ENCODE measurements at regions not wholly inside any gene's neighbourhood (a gene's known extent, or its start where the extent isn't known, plus 50 kb on each side); places are given as distances from the start of the nearest gene placed in this dataset.

DNA sequence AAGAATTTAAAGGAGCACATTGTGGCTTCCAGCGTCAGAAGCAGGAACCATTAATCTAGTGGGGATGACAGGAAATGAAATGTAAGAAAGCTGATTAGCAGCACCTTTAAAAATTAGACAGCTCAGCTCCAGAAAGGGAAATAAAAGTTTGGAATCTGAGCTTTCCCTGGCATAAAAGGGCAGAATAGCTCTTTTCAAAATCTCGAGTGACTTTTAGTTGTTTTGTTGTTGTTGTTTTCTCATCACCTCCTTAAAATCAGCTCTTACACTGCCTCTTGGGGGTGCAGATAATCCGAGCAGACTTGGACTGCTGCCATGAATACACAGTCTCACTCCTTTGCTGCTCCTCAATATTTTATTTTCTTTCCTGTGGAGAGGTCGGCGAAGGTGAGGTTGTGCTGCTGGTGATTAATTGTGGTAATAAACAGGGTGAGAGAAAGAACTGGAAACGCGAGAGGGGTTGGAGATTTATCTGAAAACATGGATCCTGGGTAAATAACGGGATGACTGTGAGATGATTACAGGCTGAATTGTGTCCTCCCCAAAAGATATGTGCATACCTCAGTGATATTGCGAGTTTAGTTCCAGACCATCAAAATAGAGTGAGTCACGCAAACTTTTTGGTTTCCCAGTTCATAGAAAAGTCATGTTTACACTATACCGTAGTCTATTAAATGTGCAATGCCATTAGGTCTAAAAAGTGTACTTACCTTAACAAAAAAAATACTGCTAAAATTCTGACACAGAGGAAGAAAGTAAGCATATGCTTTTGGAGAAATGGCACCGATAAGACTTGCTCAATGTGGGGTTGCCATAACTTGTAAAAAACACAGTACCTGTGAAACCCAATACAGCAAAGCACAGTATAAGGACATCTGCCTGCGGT, 787.7 kb downstream of the UQCRFS1 start:
- Histone ChIP-seq H2AK5ac (ENCODE audit: insufficient read length, low read length) (no peak overlapping the region), H3K79me2 (ENCODE audit: insufficient read depth, low read length) (no peaks in the 10 kb centered on the region), H3K23me2 (ENCODE audit: insufficient read length, low read depth, low read length, poor library complexity, severe bottlenecking) (no peaks in the 10 kb centered on the region), H2BK15ac (ENCODE audit: low read depth, low read length) (no peak overlapping the region), H4K20me1 (ENCODE audit: control insufficient read depth, insufficient read depth, insufficient read length) (no peaks in the 10 kb centered on the region), H2BK5ac (ENCODE audit: insufficient read length, low read length) (no peak overlapping the region), H3K23ac (ENCODE audit: insufficient read length, low read depth, low read length) (no peak overlapping the region), H3K4me1 (ENCODE audit: insufficient read depth, low read length) (peaks cover 17% of the 10 kb centered on the region), H2BK120ac (ENCODE audit: low read depth, low read length, poor library complexity, severe bottlenecking) (no peak overlapping the region), H3K9ac (ENCODE audit: extremely low read depth, insufficient read length, low read length) (no peak overlapping the region), H3K18ac (ENCODE audit: insufficient read length, low read depth, low read length) (no peak overlapping the region), H4K8ac (replicated peaks; ENCODE audit: insufficient read length, low read depth, low read length) (no peak overlapping the region), H3K27ac (ENCODE audit: insufficient read length, low read depth, low read length) (peak overlapping the region; percentile 90), H3K27me3 (ENCODE audit: insufficient read depth, low read length) (no peaks in the 10 kb centered on the region), H2AFZ (ENCODE audit: low read length) (no peak overlapping the region), H3T11ph (ENCODE audit: low read length) (no peak overlapping the region), H4K91ac (ENCODE audit: insufficient read length, low read depth, low read length) (no peak overlapping the region), H2BK20ac (ENCODE audit: low read depth, low read length, poor library complexity, severe bottlenecking) (no peak overlapping the region), H3K14ac (ENCODE audit: insufficient read depth, low read length) (peak overlapping the region; percentile 24; the same call in 1 of the 2 replicates), H3K9me3 (ENCODE audit: control insufficient read depth, low read depth, low read length) (no peaks in the 10 kb centered on the region), H3K79me1 (ENCODE audit: insufficient read depth, low read depth, low read length, poor library complexity, severe bottlenecking) (no peaks in the 10 kb centered on the region), H3K56ac (ENCODE audit: insufficient read length, low read depth, low read length) (no peak overlapping the region), H3K4ac (ENCODE audit: low read depth, low read length) (no peak overlapping the region), H2BK12ac (ENCODE audit: insufficient read length, low read depth, low read length) (no peak overlapping the region), H4K5ac (ENCODE audit: insufficient read length, low read depth, low read length) (no peak overlapping the region), H3K4me2 (ENCODE audit: insufficient read depth, insufficient read length, low read length) (no peak overlapping the region)
- WGBS (ENCODE audit: extremely low coverage, insufficient read length, low lambda C conversion rate), result no CpG with 5 or more reads among the region's 13 CpGs
- no peak for TF ChIP-seq CTCF (conservative IDR thresholded peaks at IDR 0.05)
- H3K27ac Mint-ChIP-seq, result peak overlapping the region; percentile 31 to 97 (median 65); a peak in 6 of 7 replicates
- peaks cover 5% of the 10 kb centered on the region; the same call in 1 of the 2 replicates for H3K27me3 Mint-ChIP-seq (ENCODE audit: low read depth)
- peaks cover 36 to 42% of the 10 kb centered on the region in 2 experiments for H3K4me1 Mint-ChIP-seq
- H3K4me3 Mint-ChIP-seq, result 0 out of 5 replicates have a peak overlapping the region, but pooled peaks of 1 of the 2 experiments have one; percentile 52
- peaks cover 0 to 3% (median 2%) of the 10 kb centered on the region in 3 experiments; a peak in 2 of 7 replicates for H3K36me3 Mint-ChIP-seq (ENCODE audit: insufficient read depth in 1 of 3, low read depth in 3 of 3)
- H3K9me3 Mint-ChIP-seq, result peaks cover 0 to 2% of the 10 kb centered on the region in 2 experiments; a peak in 2 of 5 replicates
- DNase-seq, result no peak
